DOHH2 (cell line): ENCODE measurements at regions not wholly inside any gene's neighbourhood (a gene's known extent, or its start where the extent isn't known, plus 50 kb on each side); places are given as distances from the start of the nearest gene placed in this dataset.

Experiments
- CTCF ChIP-seq: fragments of 200-600 bp; sonication (generic); IDR thresholded peaks from one replicate; pipeline ENCODE4 v1.5.1; 2014; ENCODE audit warnings: antibody characterized with exemption, mild to moderate bottlenecking, low read depth, low read length; ENCODE audit not compliant: poor library complexity, severe bottlenecking
- EZH2phosphoT487 ChIP-seq: fragments of 200-600 bp; sonication (generic); IDR thresholded peaks from 2 replicates; pipeline ENCODE4 v1.6.1; 2017; ENCODE audit warnings: borderline replicate concordance, mild to moderate bottlenecking, antibody characterized with exemption, low read length, moderate library complexity, mixed read lengths

GRCh38 chr4:32775049-32775448 lies 2054.9 kb downstream of the PCDH7 start:
- TF ChIP-seq CTCF (peak; percentile 56), EZH2phosphoT487 (no peak)
